HG03521 (cell line): ENCODE measurements at regions not wholly inside any gene's neighbourhood (a gene's known extent, or its start where the extent isn't known, plus 50 kb on each side); places are given as distances from the start of the nearest gene placed in this dataset.
"Not testable (repeated sequence)": the region's sequence is repeated elsewhere in the genome, so short reads cannot be mapped to it uniquely, and the experiment has no call there.

Experiments
- ATAC-seq: cut with Tn5 transposase; IDR thresholded peaks from one replicate; pipeline ENCODE4 v1.9.1; 2021; ENCODE audit warnings: mild to moderate bottlenecking, moderate library complexity; ENCODE audit not compliant: unreplicated experiment

DNA sequence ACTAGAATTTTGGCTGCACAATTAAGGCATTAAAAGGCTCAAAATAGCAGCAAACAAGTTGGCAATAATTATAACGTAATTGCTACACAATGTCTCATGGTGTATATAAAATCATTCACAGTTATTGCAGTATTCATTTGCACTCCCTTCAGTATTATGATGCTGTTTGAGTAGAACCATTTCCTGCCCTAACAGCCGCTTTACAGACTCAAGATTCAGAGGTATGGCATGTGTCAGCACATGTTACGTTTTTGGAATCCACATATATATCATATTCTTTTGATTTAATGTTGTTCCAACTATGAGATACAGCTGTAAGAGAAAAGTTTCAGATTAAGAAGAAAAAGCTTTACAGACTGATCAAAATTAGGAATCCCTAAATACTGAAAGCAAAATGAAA, 56.3 kb upstream of the NCKAP5 start:
- no peak for ATAC-seq

- no peak for ATAC-seq
These were observed 59.5 kb upstream of the NCKAP5 start for GRCh38 chr2:133627741-133628140.

DNA sequence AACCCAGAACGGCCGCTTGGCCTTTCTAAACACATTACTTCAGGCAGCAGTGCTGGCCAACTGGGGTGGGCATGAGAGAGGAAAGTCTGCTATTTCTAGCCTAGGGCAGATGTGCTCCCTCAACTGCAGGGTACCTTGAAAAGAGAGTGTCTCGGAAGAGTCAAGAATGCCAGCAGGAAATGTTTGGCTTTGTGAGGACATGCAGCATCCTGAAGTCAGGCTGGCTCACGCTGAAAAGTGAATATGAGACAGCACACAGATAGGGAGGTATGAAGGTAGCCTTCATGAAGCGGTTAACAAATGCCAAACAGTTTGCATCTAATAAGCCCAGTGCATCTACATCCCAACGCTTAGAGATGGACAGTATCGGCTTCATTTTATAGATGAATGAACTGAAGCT, 65.0 kb upstream of the NCKAP5 start:
- ATAC-seq: no peak

DNA sequence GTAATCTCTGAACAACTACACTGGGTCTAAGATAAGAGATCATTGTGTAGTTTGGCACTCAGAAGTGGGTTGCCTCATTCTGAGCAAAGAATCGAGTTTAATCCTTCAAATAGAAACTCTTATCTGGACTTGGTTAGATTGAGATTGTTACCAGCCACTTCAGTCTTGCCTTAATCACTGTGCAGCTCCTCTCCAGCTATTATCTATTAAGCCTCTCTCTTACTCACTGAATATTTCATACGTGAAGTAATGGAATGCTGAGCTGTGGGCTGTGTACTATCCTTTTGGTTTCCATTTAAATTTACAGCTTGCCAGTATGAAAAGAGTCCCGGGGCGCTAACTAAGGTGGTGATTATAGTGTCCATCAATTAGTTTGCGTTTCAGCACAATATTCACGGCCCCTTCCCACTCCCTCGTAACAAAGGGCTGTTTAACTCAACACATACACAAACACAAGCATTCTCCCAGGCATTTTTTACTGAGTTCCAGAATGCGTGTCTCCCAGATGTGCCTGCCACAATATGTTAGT, 65.7 kb upstream of the NCKAP5 start:
- no peak for ATAC-seq

DNA sequence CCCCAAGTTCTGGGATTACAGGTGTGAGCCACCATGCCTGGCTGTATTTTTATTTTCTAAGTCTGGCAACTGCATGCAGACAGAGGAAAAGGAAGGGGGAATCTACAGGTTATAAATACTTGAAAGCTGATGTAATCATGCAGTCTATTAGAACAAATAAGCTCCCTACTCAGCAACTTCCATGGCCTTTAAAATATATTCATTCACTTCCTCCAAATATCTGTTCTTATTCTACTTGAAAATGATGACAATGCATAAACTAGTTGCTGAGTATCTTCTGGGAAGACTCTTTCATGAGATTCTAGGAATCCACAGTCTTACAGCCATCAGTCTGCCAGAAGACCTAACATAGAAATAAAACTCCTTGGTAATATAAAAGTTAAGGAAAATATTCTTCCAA, 66.9 kb upstream of the NCKAP5 start:
- ATAC-seq: no peak

DNA sequence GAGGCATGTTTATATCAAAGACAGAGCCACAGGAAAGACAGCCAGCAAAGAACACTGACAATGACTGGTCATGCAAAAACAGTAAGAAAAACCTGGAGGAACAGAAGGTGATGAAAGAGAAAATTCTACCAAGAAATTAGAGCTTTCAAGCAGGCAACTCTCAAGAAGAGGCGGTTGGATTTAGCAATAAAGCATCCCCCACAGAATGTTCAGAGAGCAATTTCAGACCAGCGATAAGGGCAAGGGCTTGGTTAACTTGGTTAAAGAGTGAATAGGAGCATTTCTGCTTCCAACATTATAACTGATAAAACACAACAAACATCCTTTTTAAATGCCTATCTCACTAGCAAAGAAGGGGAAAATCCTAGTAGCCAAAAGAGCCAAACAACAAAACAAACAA, 68.0 kb upstream of the NCKAP5 start:
- ATAC-seq: no peak

DNA sequence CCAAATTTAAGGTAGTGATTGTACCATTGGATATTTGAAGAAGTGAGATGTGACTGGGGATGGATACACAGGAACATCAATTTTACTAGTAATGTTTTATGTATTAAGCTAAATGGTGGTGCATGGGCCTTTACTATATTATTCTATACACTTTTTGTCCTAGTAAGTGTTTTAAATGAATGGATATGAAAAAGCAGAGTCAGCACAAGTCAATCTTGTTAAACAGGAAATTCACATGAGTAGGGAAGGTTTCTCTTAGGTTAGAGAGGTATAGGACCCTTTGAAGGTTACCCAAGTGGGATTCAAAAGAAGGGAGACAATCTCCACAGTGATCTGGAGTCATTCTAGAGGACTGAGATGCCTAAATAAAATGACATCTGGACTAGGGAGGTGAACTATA, 71.8 kb upstream of the NCKAP5 start:
- ATAC-seq: no peak

DNA sequence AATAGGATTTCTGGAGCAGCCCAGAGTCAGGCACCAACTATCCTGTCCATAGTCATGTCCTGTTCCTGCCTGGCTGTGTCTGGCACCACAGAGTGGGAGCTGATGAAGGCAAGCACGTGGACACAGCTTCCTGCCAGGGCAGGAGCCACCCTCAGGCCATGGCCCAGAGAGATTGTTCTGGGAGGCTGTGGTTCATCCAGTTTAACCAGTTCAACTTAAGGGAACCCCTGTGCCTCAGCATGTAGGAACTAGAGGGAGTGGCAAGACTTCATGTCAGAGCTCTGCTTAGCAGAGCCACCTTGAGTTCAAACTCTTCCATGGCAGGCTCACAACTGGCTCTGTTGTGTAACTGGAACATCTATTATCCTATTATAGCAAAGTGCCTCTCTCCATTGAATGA, 73.2 kb upstream of the NCKAP5 start:
- no peak for ATAC-seq

DNA sequence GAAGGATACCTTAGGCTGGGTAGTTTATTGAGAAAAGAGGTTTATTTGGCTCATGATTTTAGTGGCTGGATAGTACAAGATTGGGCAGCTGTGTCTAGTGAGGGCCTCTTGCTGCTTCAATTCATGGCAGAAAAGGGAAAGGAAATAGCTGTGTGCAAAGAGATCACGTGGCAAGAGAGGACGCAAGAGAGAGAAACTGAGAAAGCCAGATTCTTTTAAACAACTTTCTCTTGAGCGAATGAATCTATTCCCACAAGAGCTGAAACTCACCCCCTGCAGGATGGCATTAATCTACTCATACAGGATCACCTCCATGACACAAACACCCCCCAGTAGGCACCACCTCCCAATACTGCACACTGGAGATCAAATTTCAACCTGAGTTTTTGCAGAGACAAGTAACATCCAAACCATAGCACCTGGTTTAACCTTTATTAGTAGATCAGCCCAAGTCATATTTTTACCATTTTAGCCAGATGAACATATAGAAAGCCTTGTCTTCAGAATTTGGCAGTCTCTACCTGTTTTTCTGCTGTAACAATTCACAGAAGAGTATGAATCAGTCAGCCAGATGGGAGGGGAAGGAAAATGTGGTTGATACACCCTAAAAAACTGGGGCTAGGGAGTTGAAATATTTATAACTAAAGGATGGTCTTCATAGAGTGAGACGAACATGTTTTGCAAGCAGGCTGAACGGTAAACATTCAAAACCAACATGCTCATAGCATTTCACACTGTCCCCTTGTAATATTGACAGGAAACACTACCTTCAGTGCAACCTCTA, 73.9 kb upstream of the NCKAP5 start:
- no peak for ATAC-seq

- no peak for ATAC-seq
These were observed 74.5 kb upstream of the NCKAP5 start for GRCh38 chr2:133642791-133643191.

DNA sequence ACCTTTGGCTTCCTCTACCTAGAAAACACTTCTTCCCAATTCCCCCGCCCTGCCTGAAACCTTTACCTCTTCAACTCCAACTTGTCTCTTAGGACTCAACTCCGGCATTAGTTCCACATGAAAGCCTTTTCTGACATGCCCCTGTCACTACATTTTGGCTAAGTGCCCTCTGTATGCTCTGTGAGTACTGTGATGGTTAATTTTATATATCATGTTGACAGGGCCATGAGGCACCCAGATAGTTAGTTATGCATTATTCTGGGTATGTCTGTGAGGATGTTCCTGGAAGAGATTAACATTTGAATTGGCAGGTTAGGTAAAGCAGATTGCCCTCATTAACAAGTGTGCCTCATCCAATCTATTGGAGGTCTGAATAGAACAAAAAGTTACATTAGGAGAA, 75.6 kb upstream of the NCKAP5 start:
- no peak for ATAC-seq

GRCh38 chr2:133644846-133645245, 76.6 kb upstream of the NCKAP5 start:
- ATAC-seq: no peak

DNA sequence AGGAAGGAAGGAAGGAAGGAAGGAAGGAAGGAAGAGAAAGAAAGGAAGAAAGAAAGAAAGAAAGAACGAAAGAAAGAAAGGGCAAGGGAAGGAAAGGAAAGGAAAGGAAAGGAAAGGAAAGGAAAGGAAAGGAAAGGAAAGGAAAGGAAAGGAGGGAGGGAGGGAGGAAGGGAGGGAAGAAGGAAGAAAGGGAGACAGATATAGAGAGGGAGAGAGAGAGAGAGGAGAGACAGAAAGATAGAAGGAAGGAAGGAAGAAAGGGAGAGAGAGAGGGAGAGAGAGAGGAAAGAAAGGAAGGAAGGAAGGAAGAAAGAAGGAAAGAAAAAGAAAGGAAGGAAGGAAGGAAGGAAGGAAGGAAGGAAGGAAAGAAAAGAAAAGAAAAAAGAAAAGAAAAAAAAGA, 79.1 kb upstream of the NCKAP5 start:
- ATAC-seq: not testable (repeated sequence)

DNA sequence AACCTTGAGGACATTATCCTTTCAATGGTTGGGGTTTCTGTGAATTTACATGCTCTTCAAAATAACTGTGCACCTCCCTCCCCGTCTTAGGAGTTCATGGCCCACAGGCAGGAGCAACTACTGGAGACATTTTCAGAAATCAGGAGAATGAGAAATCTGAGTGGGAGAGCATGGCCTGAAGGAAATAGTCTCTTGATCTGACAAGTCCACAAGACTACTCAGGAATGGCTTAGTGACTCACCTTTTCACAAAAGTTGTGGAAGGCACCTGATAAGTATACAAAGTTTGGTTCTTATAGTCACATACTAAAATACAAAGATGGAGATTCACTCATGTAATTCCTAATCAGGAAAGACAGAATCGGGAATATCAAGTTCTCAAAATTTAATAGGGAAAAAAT, 83.6 kb upstream of the NCKAP5 start:
- ATAC-seq: no peak

DNA sequence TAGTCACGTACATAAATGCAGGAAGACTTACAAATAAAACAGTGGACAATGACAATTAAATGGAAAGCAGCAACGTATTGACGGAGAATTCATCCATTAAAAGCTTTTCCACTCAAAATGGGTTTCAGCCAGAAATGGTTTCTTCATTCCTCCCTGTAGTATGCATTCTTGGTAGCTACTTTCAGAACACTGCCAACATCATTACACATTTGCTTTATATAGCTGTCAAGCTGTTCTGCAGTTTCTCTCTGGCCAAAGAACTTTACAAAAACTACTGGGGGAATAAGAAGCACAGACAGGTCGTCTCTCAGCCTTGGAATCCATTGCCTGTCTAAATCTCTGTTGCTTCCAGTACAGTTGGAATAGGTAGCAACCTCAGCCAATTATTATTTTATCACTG, 84.1 kb upstream of the NCKAP5 start:
- no peak for ATAC-seq

DNA sequence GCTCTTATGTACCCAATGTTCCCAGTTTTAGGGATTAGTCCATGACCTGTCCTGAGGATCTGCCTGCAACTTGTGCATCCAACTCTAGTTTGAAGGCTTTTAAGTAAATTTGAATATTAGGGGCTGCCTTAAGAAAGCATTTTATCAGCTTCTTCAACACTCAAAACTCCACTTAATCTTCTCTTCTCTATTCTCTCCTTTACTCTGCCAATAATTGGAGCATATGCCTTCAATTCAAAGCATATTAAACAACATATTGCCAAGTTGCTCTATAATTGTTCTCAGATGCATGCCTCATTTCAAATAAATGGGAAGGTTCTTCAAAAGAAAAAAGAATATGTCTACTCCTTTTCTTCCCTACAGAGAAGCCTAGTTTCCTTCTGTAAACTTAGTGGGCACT, 84.8 kb upstream of the NCKAP5 start:
- no peak for ATAC-seq

- ATAC-seq: no peak
These were observed 86.7 kb upstream of the NCKAP5 start for GRCh38 chr2:133654949-133655348.

GRCh38 chr2:133655610-133656009, 87.3 kb upstream of the NCKAP5 start:
- ATAC-seq: no peak

DNA sequence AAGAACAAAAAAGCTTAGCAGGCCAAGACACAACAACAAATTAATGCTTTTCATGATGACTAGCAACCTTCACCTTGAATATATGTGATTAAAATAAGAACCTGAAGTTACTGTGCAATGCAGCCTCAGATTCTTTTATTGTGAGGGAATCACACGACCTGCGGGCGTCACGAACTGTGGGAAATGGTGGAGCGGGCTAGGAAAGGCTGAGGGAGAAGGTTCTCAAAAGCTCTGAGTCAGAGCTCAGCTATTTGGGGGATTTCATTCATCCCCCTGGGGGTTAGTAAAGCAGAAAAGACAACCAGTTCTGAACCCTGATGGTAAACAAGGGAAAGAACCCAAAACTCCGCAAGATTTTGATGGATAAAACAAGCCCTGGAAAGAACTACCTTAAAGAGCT, 89.3 kb upstream of the NCKAP5 start:
- no peak for ATAC-seq

DNA sequence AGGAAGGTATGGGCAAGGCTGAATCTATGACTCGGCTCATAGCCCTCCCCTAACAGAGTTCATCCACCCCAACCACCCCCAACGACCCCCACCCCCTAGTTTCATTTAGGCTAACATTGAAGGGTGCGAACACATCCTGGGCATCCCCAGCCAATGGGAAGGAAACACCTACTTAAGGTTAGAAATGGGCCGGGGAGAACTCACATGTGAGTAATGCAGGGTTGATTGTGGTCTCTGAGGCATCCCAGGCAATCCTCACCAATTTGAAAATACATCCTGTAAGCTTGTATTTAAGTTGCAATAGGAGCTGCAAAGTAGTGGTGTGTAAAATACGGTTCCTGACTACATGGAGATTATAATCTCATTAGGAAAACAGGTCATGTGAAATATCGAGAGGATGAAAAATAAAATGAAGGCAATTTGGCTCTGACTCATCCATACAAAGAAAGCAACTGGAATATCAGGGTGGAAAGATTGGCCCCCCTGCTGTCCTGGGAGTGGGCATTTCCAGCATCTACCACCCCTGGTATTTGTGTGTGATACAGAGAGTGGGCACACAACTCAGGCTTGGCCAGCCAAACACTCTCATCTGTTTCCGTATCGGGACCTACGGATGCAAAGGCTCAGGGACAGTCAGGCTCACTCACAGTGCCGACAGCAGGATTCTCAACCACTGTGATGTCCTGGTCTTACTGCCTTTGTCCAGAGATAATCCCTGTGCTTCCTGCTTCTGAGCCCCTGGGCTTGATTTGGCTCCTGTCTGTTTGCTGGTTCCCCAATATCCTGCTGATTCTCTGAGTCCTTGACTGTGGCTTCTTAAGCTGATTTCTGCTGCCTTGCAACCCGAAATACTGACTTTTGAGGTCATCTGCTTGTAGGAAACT, 90.0 kb upstream of the NCKAP5 start:
- no peak for ATAC-seq

GRCh38 chr2:133660510-133660909, 92.2 kb upstream of the NCKAP5 start:
- no peak for ATAC-seq

DNA sequence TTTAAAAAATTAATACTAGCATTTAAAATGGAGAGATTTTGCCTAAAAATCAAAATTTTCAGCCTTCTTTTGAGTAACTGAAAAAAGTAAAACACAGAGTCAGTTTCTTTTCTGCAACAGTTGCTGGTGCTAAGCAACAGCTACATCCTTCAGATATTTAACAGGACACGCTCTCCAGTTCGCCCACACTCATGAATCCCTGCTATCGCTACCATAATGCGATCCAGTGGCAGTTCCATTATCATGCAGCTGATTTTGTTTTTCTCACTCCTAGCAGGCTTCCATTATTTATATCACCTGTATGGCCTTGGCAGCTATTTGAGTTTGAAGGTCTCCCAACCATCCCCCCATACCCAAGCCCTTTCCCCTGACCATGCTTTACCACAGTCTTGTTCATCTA, 93.1 kb upstream of the NCKAP5 start:
- no peak for ATAC-seq
